Mesothelial cell of epicardium (in vitro differentiated cells): ENCODE measurements at regions not wholly inside any gene's neighbourhood (a gene's known extent, or its start where the extent isn't known, plus 50 kb on each side); places are given as distances from the start of the nearest gene placed in this dataset.

ENCODE experiments used
- DNase-seq, 2 experiments: peaks; one replicate each; pipeline ENCODE4 v3.0.0; 2021; ENCODE audit warnings: low spot score in 2 of 2; ENCODE audit not compliant: unreplicated experiment in 2 of 2
- H3K27ac Mint-ChIP-seq: 2 replicates; pipeline ENCODE4 v1.8.0; 2021; ENCODE audit warnings: mixed read lengths
- H3K27me3 Mint-ChIP-seq: 2 replicates; pipeline ENCODE4 v1.8.0; 2021; ENCODE audit warnings: low read depth, mixed read lengths
- H3K36me3 Mint-ChIP-seq: 2 replicates; pipeline ENCODE4 v1.8.0; 2021; ENCODE audit warnings: mixed read lengths
- H3K4me1 Mint-ChIP-seq: 2 replicates; pipeline ENCODE4 v1.8.0; 2021; ENCODE audit warnings: mixed read lengths
- H3K4me3 Mint-ChIP-seq: 2 replicates; pipeline ENCODE4 v1.8.0; 2021; ENCODE audit warnings: mild to moderate bottlenecking, moderate library complexity, mixed read lengths
- H3K9me3 Mint-ChIP-seq: 2 replicates; pipeline ENCODE4 v1.8.0; 2021; ENCODE audit warnings: mixed read lengths
- TF ChIP-seq, protein P1 (sequence below): fragments of 200-600 bp; sonication (generic); IDR thresholded peaks from one replicate; pipeline ENCODE4 v1.5.0; 2021; ENCODE audit warnings: antibody characterized with exemption; ENCODE audit not compliant: unreplicated experiment

DNA sequence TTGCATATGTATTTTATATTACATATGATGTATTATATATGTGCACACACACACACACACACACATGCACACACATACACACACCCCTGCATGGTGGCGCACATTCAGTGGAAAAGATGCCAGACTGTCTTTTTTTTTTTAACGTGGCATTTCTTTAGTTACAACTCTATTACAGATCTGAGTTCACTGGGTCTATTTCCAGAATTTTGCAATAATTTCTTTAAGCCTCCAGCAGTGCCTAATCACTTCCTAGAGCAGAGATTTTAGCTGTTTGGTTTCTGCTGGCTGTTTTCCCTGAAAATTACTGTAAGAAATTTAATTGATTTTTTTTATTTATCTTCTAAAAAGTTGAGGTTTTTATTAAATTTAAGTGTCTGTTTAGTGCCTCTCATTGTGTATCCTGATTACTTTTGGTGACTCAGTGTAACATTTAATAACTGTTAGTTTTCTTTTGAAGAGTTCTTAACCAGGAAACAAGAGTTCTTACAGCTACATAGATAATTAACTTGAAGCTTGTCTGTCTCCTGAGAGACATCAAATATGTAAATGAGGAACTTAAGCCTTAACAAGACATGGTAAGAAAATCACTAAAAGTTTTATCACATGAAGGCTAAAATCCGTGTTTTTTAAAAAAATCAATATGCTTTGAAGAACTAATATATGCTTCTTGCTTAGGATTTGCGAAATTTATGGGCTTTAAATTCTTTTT lies 232.0 kb downstream of the MDFIC start:
- no peak overlapping the region for H3K27ac Mint-ChIP-seq
- H3K4me3 Mint-ChIP-seq, result no peak overlapping the region
- no peaks in the 10 kb centered on the region for H3K36me3 Mint-ChIP-seq
- TF ChIP-seq, protein P1, sequence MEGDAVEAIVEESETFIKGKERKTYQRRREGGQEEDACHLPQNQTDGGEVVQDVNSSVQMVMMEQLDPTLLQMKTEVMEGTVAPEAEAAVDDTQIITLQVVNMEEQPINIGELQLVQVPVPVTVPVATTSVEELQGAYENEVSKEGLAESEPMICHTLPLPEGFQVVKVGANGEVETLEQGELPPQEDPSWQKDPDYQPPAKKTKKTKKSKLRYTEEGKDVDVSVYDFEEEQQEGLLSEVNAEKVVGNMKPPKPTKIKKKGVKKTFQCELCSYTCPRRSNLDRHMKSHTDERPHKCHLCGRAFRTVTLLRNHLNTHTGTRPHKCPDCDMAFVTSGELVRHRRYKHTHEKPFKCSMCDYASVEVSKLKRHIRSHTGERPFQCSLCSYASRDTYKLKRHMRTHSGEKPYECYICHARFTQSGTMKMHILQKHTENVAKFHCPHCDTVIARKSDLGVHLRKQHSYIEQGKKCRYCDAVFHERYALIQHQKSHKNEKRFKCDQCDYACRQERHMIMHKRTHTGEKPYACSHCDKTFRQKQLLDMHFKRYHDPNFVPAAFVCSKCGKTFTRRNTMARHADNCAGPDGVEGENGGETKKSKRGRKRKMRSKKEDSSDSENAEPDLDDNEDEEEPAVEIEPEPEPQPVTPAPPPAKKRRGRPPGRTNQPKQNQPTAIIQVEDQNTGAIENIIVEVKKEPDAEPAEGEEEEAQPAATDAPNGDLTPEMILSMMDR, result no peak
- DNase-seq, result no peak
- H3K4me1 Mint-ChIP-seq, result peaks cover 5% of the 10 kb centered on the region
- no peaks in the 10 kb centered on the region for H3K9me3 Mint-ChIP-seq
- H3K27me3 Mint-ChIP-seq, result no peaks in the 10 kb centered on the region

DNA sequence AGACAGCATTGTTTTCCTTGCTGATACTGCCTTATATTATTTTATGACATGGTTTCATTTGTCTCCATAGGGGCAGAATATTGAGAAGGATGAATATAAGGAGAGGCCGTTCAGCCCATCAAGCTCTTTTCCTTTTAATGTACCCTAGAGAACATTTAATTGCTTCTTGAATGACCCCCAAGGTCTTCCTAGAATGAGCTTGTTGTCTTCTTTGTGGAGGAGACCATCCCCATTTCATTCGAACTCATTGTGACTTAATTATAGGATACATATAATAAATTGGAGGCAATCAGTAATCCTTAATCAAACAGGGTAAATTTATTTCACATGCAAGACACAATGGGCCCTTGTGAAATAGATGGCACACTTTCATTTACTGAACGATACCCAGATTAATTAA lies 231.3 kb downstream of the MDFIC start:
- TF ChIP-seq, protein P1, result no peak
- Mint-ChIP-seq H3K27me3 (no peaks in the 10 kb centered on the region), H3K4me1 (peaks cover 5% of the 10 kb centered on the region), H3K27ac (no peak overlapping the region), H3K36me3 (no peaks in the 10 kb centered on the region), H3K9me3 (no peaks in the 10 kb centered on the region), H3K4me3 (no peak overlapping the region)
- DNase-seq, result no peak

DNA sequence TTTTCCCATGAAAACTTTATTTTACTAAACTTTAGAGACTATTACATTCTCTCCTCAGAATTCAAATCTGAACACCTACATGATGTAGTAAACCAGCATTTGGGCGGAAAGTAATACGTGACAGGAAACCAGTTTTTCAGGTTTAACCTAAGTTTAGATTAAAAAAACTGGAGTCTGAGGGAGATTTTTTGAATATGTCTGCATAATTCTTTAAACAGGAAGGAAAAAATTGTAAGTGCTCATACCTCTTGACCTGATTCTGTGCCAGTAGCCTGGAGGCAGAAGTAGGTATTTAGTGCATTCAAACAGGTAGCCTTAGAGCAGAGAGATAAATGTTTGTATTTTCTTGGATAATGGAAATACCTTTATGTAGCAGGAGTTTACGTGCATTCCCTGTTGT lies 224.3 kb downstream of the MDFIC start:
- DNase-seq, result peak in 1 of 2 experiments; percentile 42
- TF ChIP-seq, protein P1, result no peak
- H3K27ac Mint-ChIP-seq, result peak overlapping the region; percentile 89
- no peaks in the 10 kb centered on the region for H3K36me3 Mint-ChIP-seq
- peaks cover 19% of the 10 kb centered on the region for H3K4me1 Mint-ChIP-seq
- peak overlapping the region; percentile 10 for H3K4me3 Mint-ChIP-seq
- H3K27me3 Mint-ChIP-seq, result no peaks in the 10 kb centered on the region
- no peaks in the 10 kb centered on the region for H3K9me3 Mint-ChIP-seq

DNA sequence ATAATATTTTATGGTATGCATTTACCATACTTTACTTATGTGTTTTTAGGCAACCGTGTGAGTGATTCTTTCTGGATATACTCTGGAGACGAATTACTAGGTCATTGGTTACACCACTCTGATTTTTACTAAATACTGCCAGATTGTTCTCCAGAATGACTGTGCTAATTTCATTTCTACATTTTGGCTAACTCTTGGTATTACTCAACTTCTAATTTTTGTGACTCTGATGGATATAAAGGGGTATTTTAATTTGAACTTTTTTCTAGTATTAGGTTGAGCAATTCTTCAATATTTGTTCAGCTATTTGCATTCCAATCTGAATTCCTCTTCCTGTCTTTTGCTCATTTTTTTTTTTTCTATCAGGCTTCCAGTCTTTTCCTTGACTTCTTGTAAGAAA lies 223.6 kb downstream of the MDFIC start:
- Mint-ChIP-seq H3K36me3 (no peaks in the 10 kb centered on the region), H3K4me3 (no peak overlapping the region), H3K4me1 (peaks cover 19% of the 10 kb centered on the region), H3K9me3 (peaks cover 6% of the 10 kb centered on the region), H3K27me3 (no peaks in the 10 kb centered on the region), H3K27ac (peak overlapping the region; percentile 89)
- DNase-seq, result no peak
- TF ChIP-seq, protein P1, result no peak

DNA sequence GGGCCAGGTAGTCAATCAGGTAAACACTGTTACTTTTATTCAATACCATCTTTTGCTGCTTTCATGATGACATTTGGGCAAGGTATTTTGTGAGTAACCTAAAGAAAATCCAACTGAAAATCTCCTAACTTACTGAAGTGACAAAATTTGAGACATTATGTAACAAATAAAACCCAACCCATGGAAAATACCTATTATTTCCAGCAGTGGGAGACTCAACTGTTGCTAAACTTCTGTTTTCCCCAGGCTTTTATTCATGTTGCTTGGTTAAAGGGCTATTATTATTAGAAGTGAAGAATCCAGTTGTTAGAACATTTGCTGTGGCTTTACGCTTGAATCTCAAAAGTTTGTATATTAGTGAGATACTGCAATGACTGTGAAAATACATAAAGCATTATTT lies 215.9 kb downstream of the MDFIC start:
- peaks cover 6% of the 10 kb centered on the region for H3K4me1 Mint-ChIP-seq
- H3K9me3 Mint-ChIP-seq, result peaks cover 7% of the 10 kb centered on the region
- TF ChIP-seq, protein P1, result no peak
- no peak for DNase-seq
- H3K27me3 Mint-ChIP-seq, result no peaks in the 10 kb centered on the region
- no peak overlapping the region for H3K4me3 Mint-ChIP-seq
- no peak overlapping the region for H3K27ac Mint-ChIP-seq
- H3K36me3 Mint-ChIP-seq, result no peaks in the 10 kb centered on the region
